Skeletal muscle satellite cell (primary cell): ENCODE measurements at regions not wholly inside any gene's neighbourhood (a gene's known extent, or its start where the extent isn't known, plus 50 kb on each side); places are given as distances from the start of the nearest gene placed in this dataset.
"Not testable (repeated sequence)": the region's sequence is repeated elsewhere in the genome, so short reads cannot be mapped to it uniquely, and the experiment has no call there.

Source experiments
- H3K27me3 ChIP-seq: 2 replicates; pipeline ENCODE4 v1.7.0; 2013; ENCODE audit warnings: low read length; ENCODE audit not compliant: control insufficient read depth, insufficient read depth
- H3K36me3 ChIP-seq: 2 replicates; pipeline ENCODE4 v1.7.0; 2013; ENCODE audit warnings: mild to moderate bottlenecking, control low read depth, low read length; ENCODE audit not compliant: insufficient read depth
- H3K4me1 ChIP-seq: 2 replicates; pipeline ENCODE4 v1.7.0; 2013; ENCODE audit warnings: low read length; ENCODE audit not compliant: control insufficient read depth, insufficient read depth
- H3K4me2 ChIP-seq: 2 replicates; pipeline ENCODE4 v1.7.0; 2013; ENCODE audit warnings: mild to moderate bottlenecking, low read length
- H3K4me3 ChIP-seq: 2 replicates; pipeline ENCODE4 v1.7.0; 2013; ENCODE audit warnings: low read length
- H3K9ac ChIP-seq: 2 replicates; pipeline ENCODE4 v1.7.0; 2013; ENCODE audit warnings: mild to moderate bottlenecking, low read depth, low read length, moderate library complexity
- H3K9me3 ChIP-seq: replicated peaks from 2 replicates; pipeline ENCODE4 v1.7.0; 2013; ENCODE audit warnings: mild to moderate bottlenecking, control low read depth, low read length

- H3K4me1 ChIP-seq, result no peaks in the 10 kb centered on the region
- H3K4me3 ChIP-seq, result no peak overlapping the region
- no peak overlapping the region for H3K4me2 ChIP-seq
- H3K27me3 ChIP-seq, result peaks cover 5% of the 10 kb centered on the region
- H3K9ac ChIP-seq, result no peak overlapping the region
- no peaks in the 10 kb centered on the region for H3K36me3 ChIP-seq
- H3K9me3 ChIP-seq, result peaks cover 3% of the 10 kb centered on the region
Observed at GRCh38 chr16:55016515-55016914, 85.8 kb downstream of the IRX5 start.

GRCh38 chr16:55017321-55017720 lies 86.7 kb downstream of the IRX5 start:
- Histone ChIP-seq H3K9me3 (peaks cover 3% of the 10 kb centered on the region), H3K27me3 (peaks cover 5% of the 10 kb centered on the region), H3K4me2 (no peak overlapping the region), H3K4me3 (no peak overlapping the region), H3K4me1 (no peaks in the 10 kb centered on the region), H3K36me3 (no peaks in the 10 kb centered on the region), H3K9ac (no peak overlapping the region)

DNA sequence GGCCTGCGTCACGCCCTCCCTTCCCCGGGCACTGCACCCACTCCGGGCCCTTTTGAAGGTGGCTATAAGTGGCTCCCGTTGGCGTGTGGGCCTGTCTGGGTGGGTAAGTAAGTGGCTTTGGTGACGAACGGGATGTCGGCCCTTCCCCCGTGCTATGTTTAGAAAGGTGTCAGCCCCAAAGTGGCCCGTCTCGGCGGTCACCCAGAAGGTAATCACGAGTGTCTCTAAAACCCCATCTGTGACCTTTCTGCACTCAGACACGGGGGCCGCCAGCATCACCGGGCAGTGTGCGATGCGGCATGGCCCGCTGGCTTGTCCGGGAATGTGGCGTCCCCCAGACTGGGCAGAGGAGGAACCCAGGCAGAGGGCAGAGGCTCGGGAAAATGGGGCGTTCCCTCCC lies 88.2 kb downstream of the IRX5 start:
- H3K36me3 ChIP-seq, result no peaks in the 10 kb centered on the region
- peaks cover 14% of the 10 kb centered on the region for H3K27me3 ChIP-seq
- H3K4me1 ChIP-seq, result no peaks in the 10 kb centered on the region
- H3K4me3 ChIP-seq, result no peak overlapping the region
- no peak overlapping the region for H3K4me2 ChIP-seq
- H3K9ac ChIP-seq, result no peak overlapping the region
- peaks cover 3% of the 10 kb centered on the region for H3K9me3 ChIP-seq

DNA sequence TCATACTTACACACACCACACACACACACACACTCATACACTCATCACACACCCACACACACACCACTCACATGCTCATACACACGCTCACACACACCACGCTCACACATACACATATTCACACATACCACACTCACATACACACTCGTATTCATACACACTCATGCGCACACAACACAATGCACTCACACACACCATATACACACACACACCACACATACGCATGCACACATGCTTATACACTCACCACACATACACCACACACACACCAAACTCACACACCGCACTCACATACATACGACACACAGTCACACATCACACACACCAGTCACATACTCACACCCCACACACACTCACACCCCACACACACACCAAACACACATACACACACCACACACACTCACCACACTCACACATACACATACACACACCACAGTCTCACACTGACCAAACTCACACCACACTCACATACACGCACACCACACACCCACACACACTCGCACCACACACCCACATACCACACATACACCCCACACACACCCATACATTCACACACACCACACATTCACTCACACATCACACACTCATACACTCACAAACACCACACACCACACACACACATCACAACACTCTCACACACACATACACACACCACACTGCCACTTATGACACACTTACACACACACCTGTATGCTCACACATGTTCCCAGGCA lies 88.9 kb downstream of the IRX5 start:
- no peak overlapping the region for H3K4me3 ChIP-seq
- H3K4me2 ChIP-seq, result no peak overlapping the region
- no peaks in the 10 kb centered on the region for H3K4me1 ChIP-seq
- H3K27me3 ChIP-seq, result peaks cover 15% of the 10 kb centered on the region
- no peaks in the 10 kb centered on the region for H3K36me3 ChIP-seq
- H3K9me3 ChIP-seq, result peaks cover 3% of the 10 kb centered on the region
- no peak overlapping the region for H3K9ac ChIP-seq

- H3K27me3 ChIP-seq, result peaks cover 10% of the 10 kb centered on the region
- no peaks in the 10 kb centered on the region for H3K4me1 ChIP-seq
Observed at GRCh38 chr16:55021595-55022475, 91.2 kb downstream of the IRX5 start.

GRCh38 chr16:55027260-55027659 lies 96.6 kb downstream of the IRX5 start:
- not testable (repeated sequence) for H3K9me3 ChIP-seq, H3K27me3 ChIP-seq, H3K4me3 ChIP-seq, H3K4me1 ChIP-seq, H3K36me3 ChIP-seq, H3K4me2 ChIP-seq, H3K9ac ChIP-seq

More at GRCh38 chr16:55021595-55022475, 91.2 kb downstream of the IRX5 start:
- H3K4me2 ChIP-seq, result no peak overlapping the region
- no peak overlapping the region for H3K4me3 ChIP-seq
- peaks cover 3% of the 10 kb centered on the region for H3K9me3 ChIP-seq
- no peak overlapping the region for H3K9ac ChIP-seq
- no peaks in the 10 kb centered on the region for H3K36me3 ChIP-seq

DNA sequence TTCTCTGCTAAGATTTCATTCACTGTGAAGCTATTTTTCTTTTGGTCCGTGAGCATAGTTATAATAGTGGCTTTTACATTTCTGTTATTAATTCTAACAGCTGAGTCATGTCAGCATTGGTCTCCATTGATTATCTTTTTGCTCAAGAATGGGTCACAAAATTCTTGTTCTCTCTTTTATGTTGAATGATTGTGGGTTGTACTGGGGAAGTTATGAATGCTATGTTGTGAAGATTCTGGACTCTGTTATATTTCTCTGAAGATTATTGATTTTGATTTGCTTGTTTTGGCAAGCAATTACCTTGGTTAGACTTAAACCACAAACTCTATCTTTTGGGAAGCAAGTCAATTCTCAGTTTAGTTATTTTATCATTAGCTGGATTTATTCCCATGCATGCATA lies 98.8 kb downstream of the IRX5 start:
- no peak overlapping the region for H3K4me2 ChIP-seq
- H3K27me3 ChIP-seq, result no peaks in the 10 kb centered on the region
- H3K4me1 ChIP-seq, result no peaks in the 10 kb centered on the region
- no peak overlapping the region for H3K4me3 ChIP-seq
- no peak overlapping the region for H3K9ac ChIP-seq
- H3K36me3 ChIP-seq, result no peaks in the 10 kb centered on the region
- no peaks in the 10 kb centered on the region for H3K9me3 ChIP-seq

DNA sequence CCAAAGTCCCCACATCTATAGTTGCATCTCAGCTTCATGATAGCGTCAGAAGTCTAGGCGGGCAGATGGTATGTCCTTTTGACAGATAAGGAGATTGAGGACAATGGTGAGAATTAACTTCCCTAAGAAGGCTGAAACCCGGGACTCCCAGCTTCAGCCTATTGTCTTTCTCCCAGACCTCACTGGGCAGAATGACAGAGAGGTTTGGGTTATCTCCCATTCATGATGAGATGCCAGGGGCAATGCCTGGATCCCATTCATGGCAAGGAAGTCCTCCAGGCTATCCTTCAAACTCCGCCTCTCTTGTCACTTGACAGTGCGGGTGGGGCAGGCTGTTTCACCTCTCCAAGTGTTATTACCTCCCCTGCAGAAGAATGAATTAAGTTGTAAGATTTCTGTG lies 100.3 kb downstream of the IRX5 start:
- Histone ChIP-seq H3K27me3 (no peaks in the 10 kb centered on the region), H3K4me1 (no peaks in the 10 kb centered on the region), H3K9ac (no peak overlapping the region), H3K9me3 (no peaks in the 10 kb centered on the region), H3K4me3 (no peak overlapping the region), H3K36me3 (no peaks in the 10 kb centered on the region), H3K4me2 (no peak overlapping the region)

- Histone ChIP-seq H3K9ac (no peak overlapping the region), H3K9me3 (no peaks in the 10 kb centered on the region), H3K4me1 (no peaks in the 10 kb centered on the region)
Observed at GRCh38 chr16:55031481-55031880, 100.8 kb downstream of the IRX5 start.

DNA sequence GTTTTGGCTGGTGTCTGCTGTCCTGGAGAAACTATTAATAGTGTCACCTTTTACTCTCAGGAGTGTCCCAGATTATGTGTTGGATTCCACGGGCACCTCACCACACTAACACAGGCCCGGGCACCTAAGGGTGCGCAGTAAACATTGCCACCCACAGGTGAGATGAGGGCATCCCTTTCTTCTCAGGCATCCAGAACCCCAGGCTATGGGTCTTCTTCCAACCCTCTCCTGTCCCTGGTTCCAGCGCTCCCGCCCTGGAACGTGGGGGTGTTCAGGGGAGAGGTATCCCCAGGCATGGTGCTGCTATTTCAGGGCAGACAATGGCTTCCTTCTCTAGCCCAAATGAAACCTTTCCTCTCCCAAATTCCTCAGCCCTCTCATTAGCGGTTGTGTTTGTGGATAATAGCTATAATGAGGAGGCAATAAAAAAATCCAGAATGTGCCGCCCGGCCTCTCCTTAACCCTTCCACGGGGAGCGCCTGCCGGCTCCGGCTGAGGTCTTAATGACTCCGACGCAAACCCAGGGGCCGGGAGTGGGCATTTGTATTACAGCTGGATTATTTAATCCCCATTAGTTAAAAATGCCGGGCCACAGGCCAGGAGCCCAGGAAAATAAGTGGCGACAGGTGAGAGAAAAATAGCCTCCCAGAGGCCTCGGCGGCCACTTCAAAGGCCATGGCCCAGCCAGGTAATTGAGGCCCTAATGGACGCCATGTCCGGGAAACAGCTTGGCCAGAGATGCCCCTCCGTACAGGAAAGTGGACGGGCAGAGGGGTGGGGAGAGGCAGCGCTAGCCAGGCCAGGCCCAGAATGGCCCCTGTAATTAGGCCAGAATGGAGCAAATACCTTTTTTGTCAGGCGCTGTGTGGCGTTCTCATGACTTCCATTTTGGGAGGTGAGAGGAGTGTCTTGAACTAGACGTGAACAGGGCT lies 102.8 kb downstream of the IRX5 start:
- Histone ChIP-seq H3K4me1 (no peaks in the 10 kb centered on the region), H3K4me3 (no peak overlapping the region), H3K9ac (no peak overlapping the region), H3K4me2 (no peak overlapping the region), H3K36me3 (no peaks in the 10 kb centered on the region), H3K9me3 (no peaks in the 10 kb centered on the region), H3K27me3 (peaks cover 5% of the 10 kb centered on the region)

More at GRCh38 chr16:55031481-55031880, 100.8 kb downstream of the IRX5 start:
- H3K4me2 ChIP-seq, result no peak overlapping the region
- H3K4me3 ChIP-seq, result no peak overlapping the region
- no peaks in the 10 kb centered on the region for H3K36me3 ChIP-seq
- no peaks in the 10 kb centered on the region for H3K27me3 ChIP-seq

DNA sequence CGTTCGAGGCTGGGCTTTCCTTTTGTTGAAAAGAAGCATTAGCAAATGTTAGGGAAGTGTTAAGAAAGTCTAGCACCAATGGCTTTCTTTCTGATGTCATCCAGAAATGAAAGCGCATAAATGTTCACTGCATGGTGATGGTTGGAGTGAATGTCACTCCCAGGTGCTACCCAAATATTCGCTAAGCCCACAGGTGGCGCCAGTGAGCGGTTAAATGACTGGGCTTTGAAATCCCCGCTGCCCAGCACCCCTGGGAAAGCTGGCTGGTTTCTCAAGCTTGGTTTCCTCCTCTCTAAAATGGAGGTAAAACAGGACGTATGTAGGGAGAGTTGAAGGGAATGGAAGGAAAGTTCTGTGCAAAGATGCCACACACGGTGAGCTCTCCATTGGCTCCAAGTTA lies 104.4 kb downstream of the IRX5 start:
- no peak overlapping the region for H3K4me3 ChIP-seq
- H3K36me3 ChIP-seq, result no peaks in the 10 kb centered on the region
- H3K4me1 ChIP-seq, result no peaks in the 10 kb centered on the region
- H3K9me3 ChIP-seq, result no peaks in the 10 kb centered on the region
- H3K27me3 ChIP-seq, result peaks cover 5% of the 10 kb centered on the region
- no peak overlapping the region for H3K9ac ChIP-seq
- no peak overlapping the region for H3K4me2 ChIP-seq
